ENCODE measurements at regions not wholly inside any gene's neighbourhood (a gene's known extent, or its start where the extent isn't known, plus 50 kb on each side); places are given as distances from the start of the nearest gene placed in this dataset.
A peak's percentile ranks its signal among the peaks of the same experiment; 100 is the strongest.
"Not testable (repeated sequence)": the region's sequence is repeated elsewhere in the genome, so short reads cannot be mapped to it uniquely, and the experiment has no call there.

DNA sequence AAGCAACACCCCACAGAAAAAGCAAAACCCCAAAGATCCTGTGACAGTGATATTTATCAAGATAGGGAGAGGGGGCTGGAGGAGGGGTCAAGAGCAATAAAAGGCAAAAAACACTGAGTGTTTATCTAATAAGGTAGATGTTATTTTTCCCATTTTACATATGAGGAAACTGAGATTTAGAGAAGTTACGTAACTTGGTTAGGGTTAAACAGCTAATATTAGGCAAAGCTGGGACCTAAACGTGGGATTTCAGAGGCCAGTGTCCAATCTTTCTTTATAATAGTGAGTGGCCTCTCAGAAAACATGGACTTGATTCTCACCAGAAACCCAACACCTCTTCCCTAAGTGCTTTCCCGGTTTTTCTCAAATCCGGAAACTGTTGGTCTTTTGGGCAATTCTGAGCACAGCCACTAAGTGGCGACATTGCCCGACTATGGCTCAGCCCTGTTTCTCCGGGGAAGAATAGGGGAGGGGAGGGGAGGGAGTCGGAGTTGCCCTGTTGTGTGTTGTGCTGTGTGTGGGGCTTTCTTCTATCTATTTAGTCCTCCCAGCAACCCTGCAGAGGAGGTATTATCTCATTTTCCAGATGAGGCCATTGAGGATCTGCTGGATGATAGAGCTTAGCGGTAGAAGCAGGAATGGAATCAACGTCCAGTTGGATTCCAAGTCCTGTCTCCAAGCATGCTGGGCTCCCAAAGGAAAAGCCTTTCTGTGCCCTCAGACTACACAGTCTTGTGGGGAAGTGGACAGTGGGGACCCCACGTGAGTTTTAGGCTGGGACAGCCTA lies 58.7 kb upstream of the ETV3 start:
- not testable (repeated sequence) for H2AFZ ChIP-seq; H3K4me3 Mint-ChIP-seq; H3K36me3 Mint-ChIP-seq (ENCODE audit: low read depth); H3F3A ChIP-seq (replicated peaks; ENCODE audit: low read depth); H3K9me3 Mint-ChIP-seq; H3K4me1 ChIP-seq (ENCODE audit: insufficient read depth); H3K27me3 Mint-ChIP-seq (ENCODE audit: insufficient read depth, low read depth, poor library complexity); H3K27ac Mint-ChIP-seq; H3K36me3 ChIP-seq (ENCODE audit: insufficient read depth); H3K79me2 ChIP-seq (replicated peaks; ENCODE audit: insufficient read depth); H4K20me1 ChIP-seq (replicated peaks; ENCODE audit: insufficient read depth); H3K4me2 ChIP-seq; H3K27ac ChIP-seq (ENCODE audit: low read depth); H3K4me3 ChIP-seq; H3K9me2 ChIP-seq (ENCODE audit: insufficient read depth)
- peaks cover 23% of the 10 kb centered on the region for H3K27me3 ChIP-seq (ENCODE audit: insufficient read depth)
- peaks cover 13% of the 10 kb centered on the region; the same call in 2 of the 3 replicates for H3K4me1 Mint-ChIP-seq
- peak; percentile 59 for ATAC-seq
- DNase-seq (ENCODE audit: low spot score): peak; percentile 60
- peak; percentile 42 to 83 for TF ChIP-seq CTCF (conservative IDR thresholded peaks at IDR 0.05; ENCODE audit: low read depth in 2 of 2)

GRCh38 chr1:157196245-157196543 lies 58.0 kb upstream of the ETV3 start:
- no peak for ATAC-seq
- Histone ChIP-seq H3K9me2 (ENCODE audit: insufficient read depth) (0 out of 2 replicates have a peak, but pooled peaks cover 2% of the 10 kb centered on the region), H3K4me3 (no peak overlapping the region), H2AFZ (no peak overlapping the region), H3K4me1 (ENCODE audit: insufficient read depth) (no peaks in the 10 kb centered on the region; the same call in 1 of the 2 replicates), H3K27ac (ENCODE audit: low read depth) (no peak overlapping the region), H3K27me3 (ENCODE audit: insufficient read depth) (peaks cover 23% of the 10 kb centered on the region), H3F3A (replicated peaks; ENCODE audit: low read depth) (no peaks in the 10 kb centered on the region), H3K4me2 (no peak overlapping the region), H3K79me2 (replicated peaks; ENCODE audit: insufficient read depth) (no peaks in the 10 kb centered on the region), H3K36me3 (ENCODE audit: insufficient read depth) (no peaks in the 10 kb centered on the region), H4K20me1 (replicated peaks; ENCODE audit: insufficient read depth) (no peaks in the 10 kb centered on the region)
- no peak for TF ChIP-seq ZNF114 (CRISPR knock-in tag; IDR thresholded peaks at IDR 0.05)
- TF ChIP-seq CTCF (conservative IDR thresholded peaks at IDR 0.05; ENCODE audit: low read depth in 2 of 2): no peak
- TF ChIP-seq EZH2phosphoT487 (IDR thresholded peaks at IDR 0.05; ENCODE audit: unreplicated experiment): no peak
- TF ChIP-seq POLR2AphosphoS5 (IDR thresholded peaks at IDR 0.05; ENCODE audit: low read depth): no peak
- TF ChIP-seq STAT1 (IDR thresholded peaks at IDR 0.05; ENCODE audit: unreplicated experiment): no peak
- no peak for TF ChIP-seq CREB1 (CRISPR knock-in tag; IDR thresholded peaks at IDR 0.05; ENCODE audit: low read depth)
- TF ChIP-seq, protein P1, sequence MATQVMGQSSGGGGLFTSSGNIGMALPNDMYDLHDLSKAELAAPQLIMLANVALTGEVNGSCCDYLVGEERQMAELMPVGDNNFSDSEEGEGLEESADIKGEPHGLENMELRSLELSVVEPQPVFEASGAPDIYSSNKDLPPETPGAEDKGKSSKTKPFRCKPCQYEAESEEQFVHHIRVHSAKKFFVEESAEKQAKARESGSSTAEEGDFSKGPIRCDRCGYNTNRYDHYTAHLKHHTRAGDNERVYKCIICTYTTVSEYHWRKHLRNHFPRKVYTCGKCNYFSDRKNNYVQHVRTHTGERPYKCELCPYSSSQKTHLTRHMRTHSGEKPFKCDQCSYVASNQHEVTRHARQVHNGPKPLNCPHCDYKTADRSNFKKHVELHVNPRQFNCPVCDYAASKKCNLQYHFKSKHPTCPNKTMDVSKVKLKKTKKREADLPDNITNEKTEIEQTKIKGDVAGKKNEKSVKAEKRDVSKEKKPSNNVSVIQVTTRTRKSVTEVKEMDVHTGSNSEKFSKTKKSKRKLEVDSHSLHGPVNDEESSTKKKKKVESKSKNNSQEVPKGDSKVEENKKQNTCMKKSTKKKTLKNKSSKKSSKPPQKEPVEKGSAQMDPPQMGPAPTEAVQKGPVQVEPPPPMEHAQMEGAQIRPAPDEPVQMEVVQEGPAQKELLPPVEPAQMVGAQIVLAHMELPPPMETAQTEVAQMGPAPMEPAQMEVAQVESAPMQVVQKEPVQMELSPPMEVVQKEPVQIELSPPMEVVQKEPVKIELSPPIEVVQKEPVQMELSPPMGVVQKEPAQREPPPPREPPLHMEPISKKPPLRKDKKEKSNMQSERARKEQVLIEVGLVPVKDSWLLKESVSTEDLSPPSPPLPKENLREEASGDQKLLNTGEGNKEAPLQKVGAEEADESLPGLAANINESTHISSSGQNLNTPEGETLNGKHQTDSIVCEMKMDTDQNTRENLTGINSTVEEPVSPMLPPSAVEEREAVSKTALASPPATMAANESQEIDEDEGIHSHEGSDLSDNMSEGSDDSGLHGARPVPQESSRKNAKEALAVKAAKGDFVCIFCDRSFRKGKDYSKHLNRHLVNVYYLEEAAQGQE (IDR thresholded peaks at IDR 0.05; ENCODE audit: unreplicated experiment): no peak
- no peak for TF ChIP-seq NANOG (IDR thresholded peaks at IDR 0.05; ENCODE audit: borderline replicate concordance)
- TF ChIP-seq ZNF331 (CRISPR knock-in tag; IDR thresholded peaks at IDR 0.05; ENCODE audit: low read depth): no peak
- TF ChIP-seq, protein P2, sequence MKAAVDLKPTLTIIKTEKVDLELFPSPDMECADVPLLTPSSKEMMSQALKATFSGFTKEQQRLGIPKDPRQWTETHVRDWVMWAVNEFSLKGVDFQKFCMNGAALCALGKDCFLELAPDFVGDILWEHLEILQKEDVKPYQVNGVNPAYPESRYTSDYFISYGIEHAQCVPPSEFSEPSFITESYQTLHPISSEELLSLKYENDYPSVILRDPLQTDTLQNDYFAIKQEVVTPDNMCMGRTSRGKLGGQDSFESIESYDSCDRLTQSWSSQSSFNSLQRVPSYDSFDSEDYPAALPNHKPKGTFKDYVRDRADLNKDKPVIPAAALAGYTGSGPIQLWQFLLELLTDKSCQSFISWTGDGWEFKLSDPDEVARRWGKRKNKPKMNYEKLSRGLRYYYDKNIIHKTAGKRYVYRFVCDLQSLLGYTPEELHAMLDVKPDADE (IDR thresholded peaks at IDR 0.05): no peak
- H3K9me3 Mint-ChIP-seq: no peaks in the 10 kb centered on the region; the same call in 2 of the 3 replicates
- DNase-seq (ENCODE audit: low spot score): no peak
- H3K36me3 Mint-ChIP-seq (ENCODE audit: low read depth): no peaks in the 10 kb centered on the region; the same call in 2 of the 3 replicates
- no peak overlapping the region for H3K4me3 Mint-ChIP-seq
- H3K27me3 Mint-ChIP-seq (ENCODE audit: insufficient read depth, low read depth, poor library complexity): peaks cover 3% of the 10 kb centered on the region
- no peak overlapping the region for H3K27ac Mint-ChIP-seq
- peaks cover 13% of the 10 kb centered on the region; the same call in 2 of the 3 replicates for H3K4me1 Mint-ChIP-seq
